A549 (cell line): ENCODE measurements at regions not wholly inside any gene's neighbourhood (a gene's known extent, or its start where the extent isn't known, plus 50 kb on each side); places are given as distances from the start of the nearest gene placed in this dataset.

ENCODE experiments used
- ATAC-seq, 2 experiments: fragments of 200-7000 bp in 1 of 2; fragments of >200 bp in 1 of 2; cut with Nextera tagmentation in 1 of 2; cut with Tn5 transposase in 1 of 2; 3 replicates each; pipeline versions ENCODE4 v1.8.0 to v1.9.1; 2018 to 2020; ENCODE audit warnings: mild to moderate bottlenecking in 1 of 2, moderate library complexity in 1 of 2
- CTCF ChIA-PET: fragments of 300-600 bp; sonication (Branson Sonifier 250); formaldehyde crosslinking; extraction: SDS; loops from one replicate; lab custom pipeline; 2021; ENCODE audit warnings: antibody characterized with exemption, inconsistent platforms; lab: Yijun Ruan, JAX
- POLR2A ChIA-PET: fragments of 350-600 bp; formaldehyde crosslinking; extraction: SDS; loops from one replicate; lab custom pipeline; 2021; ENCODE audit warnings: antibody characterized with exemption, inconsistent platforms; lab: Yijun Ruan, JAX
- DNase-seq, 2 experiments: peaks; one replicate each; pipeline versions ENCODE4 v3.0.0 to v3.0.0-alpha.2; 2011 to 2016; ENCODE audit warnings: low read depth in 1 of 2, low spot score in 1 of 2
- FAIRE-seq: peaks from 2 replicates; lab custom pipeline; 2011; peaks lifted over from hg19 to GRCh38; lab: Jason Lieb, UNC
- H3K27ac ChIP-seq, 2 experiments: fragments of >200 bp; sonication (Bioruptor Twin); formaldehyde crosslinking; 3 replicates each; pipeline ENCODE4 v1.5.1; 2016 to 2017
- H3K4me1 ChIP-seq: fragments of >200 bp; sonication (Bioruptor Twin); formaldehyde crosslinking; 3 replicates; pipeline ENCODE4 v1.6.1; 2016
- H3K4me2 ChIP-seq: fragments of >200 bp; sonication (Bioruptor Twin); formaldehyde crosslinking; 3 replicates; pipeline ENCODE4 v1.6.1; 2016
- H3K4me3 ChIP-seq: fragments of >200 bp; sonication (Bioruptor Twin); formaldehyde crosslinking; 3 replicates; pipeline ENCODE4 v1.5.1; 2016
- H3K9me3 ChIP-seq: fragments of >200 bp; sonication (Bioruptor Twin); formaldehyde crosslinking; 3 replicates; pipeline ENCODE4 v1.6.1; 2016
- BCL3 ChIP-seq: fragments of >200 bp; sonication (Bioruptor Twin); formaldehyde crosslinking; IDR thresholded peaks from 3 replicates; pipeline ENCODE4 v1.6.1; 2016
- BHLHE40 ChIP-seq: IDR thresholded peaks from 2 replicates; pipeline ENCODE4 v1.6.1; 2012; ENCODE audit warnings: low read depth, low read length, inconsistent platforms
- CBX8 ChIP-seq: fragments of 200-600 bp; sonication (generic); IDR thresholded peaks from 2 replicates; pipeline ENCODE4 v1.6.1; 2016
- CEBPB ChIP-seq, 2 experiments: fragments of >200 bp in 1 of 2; sonication (Bioruptor Twin) in 1 of 2; formaldehyde crosslinking in 1 of 2; IDR thresholded peaks; 2 replicates each; pipeline ENCODE4 v1.6.1; 2012 to 2016
- CHD2 ChIP-seq: fragments of 150-350 bp; IDR thresholded peaks from 2 replicates; pipeline ENCODE4 v1.6.1; 2014; ENCODE audit warnings: low read length; ENCODE audit not compliant: partially characterized antibody
- EHF ChIP-seq: fragments of 250-450 bp; sonication (Bioruptor Pico); IDR thresholded peaks from 2 replicates; pipeline ENCODE4 v1.5.0; 2020; ENCODE audit warnings: mild to moderate bottlenecking
- EP300 ChIP-seq, 2 experiments: fragments of >200 bp; sonication (Bioruptor Twin); formaldehyde crosslinking; IDR thresholded peaks; 2 replicates in 1 of 2; 3 replicates in 1 of 2; pipeline ENCODE4 v1.6.1; 2016 to 2017
- FOSB ChIP-seq: fragments of 250-450 bp; sonication (Bioruptor Pico); IDR thresholded peaks from 2 replicates; pipeline ENCODE4 v1.5.0; 2020; ENCODE audit warnings: mild to moderate bottlenecking, moderate library complexity
- FOXS1 ChIP-seq: fragments of 250-450 bp; sonication (Bioruptor Pico); IDR thresholded peaks from 2 replicates; pipeline ENCODE4 v1.5.0; 2020; ENCODE audit warnings: mild to moderate bottlenecking, moderate library complexity
- HES2 ChIP-seq: fragments of >200 bp; sonication (Bioruptor Twin); formaldehyde crosslinking; IDR thresholded peaks from 2 replicates; pipeline ENCODE4 v1.6.1; 2016
- JUN ChIP-seq, 2 experiments: fragments of >200 bp; sonication (Bioruptor Twin); formaldehyde crosslinking; IDR thresholded peaks; 2 replicates in 1 of 2; 3 replicates in 1 of 2; pipeline ENCODE4 v1.6.1; 2016 to 2017
- JUNB ChIP-seq: fragments of >200 bp; sonication (Bioruptor Twin); formaldehyde crosslinking; IDR thresholded peaks from 2 replicates; pipeline ENCODE4 v1.6.1; 2016
- KDM1A ChIP-seq: fragments of 200-600 bp; sonication (generic); IDR thresholded peaks from 2 replicates; pipeline ENCODE4 v1.6.1; 2016; ENCODE audit warnings: low read depth, mild to moderate bottlenecking
- KDM5A ChIP-seq: fragments of 200-600 bp; sonication (generic); IDR thresholded peaks from 2 replicates; pipeline ENCODE4 v1.6.1; 2016; ENCODE audit warnings: antibody characterized with exemption, mild to moderate bottlenecking
- MAX ChIP-seq: IDR thresholded peaks from 2 replicates; pipeline ENCODE4 v1.6.1; 2012
- MAZ ChIP-seq: fragments of 150-350 bp; IDR thresholded peaks from 2 replicates; pipeline ENCODE4 v1.6.1; 2014; ENCODE audit warnings: antibody characterized with exemption, low read depth, low read length, borderline replicate concordance
- MYC ChIP-seq: IDR thresholded peaks from 2 replicates; pipeline ENCODE4 v1.6.1; 2012; ENCODE audit warnings: mild to moderate bottlenecking, inconsistent platforms, low read length, improper control_type of control experiment, borderline replicate concordance
- NR3C1 ChIP-seq: fragments of >200 bp; sonication (Bioruptor Twin); formaldehyde crosslinking; IDR thresholded peaks from 3 replicates; pipeline ENCODE4 v1.6.1; 2017
- POLR2AphosphoS2 ChIP-seq: conservative IDR thresholded peaks from 2 replicates; pipeline ENCODE4 v1.6.1; 2012; ENCODE audit warnings: low read length, improper control_type of control experiment, inconsistent platforms
- RAD21 ChIP-seq, 2 experiments: fragments of >200 bp in 1 of 2; sonication (Bioruptor Twin) in 1 of 2; formaldehyde crosslinking in 1 of 2; IDR thresholded peaks in 1 of 2; conservative IDR thresholded peaks in 1 of 2; 2 replicates in 1 of 2; 3 replicates in 1 of 2; pipeline ENCODE4 v1.6.1; 2012 to 2018; ENCODE audit warnings: inconsistent platforms in 1 of 2
- RARB ChIP-seq: fragments of 250-450 bp; sonication (Bioruptor Pico); IDR thresholded peaks from 2 replicates; pipeline ENCODE4 v1.8.0; 2021; ENCODE audit warnings: mild to moderate bottlenecking, moderate library complexity
- SREBF2 ChIP-seq: fragments of 450-650 bp; IDR thresholded peaks from 2 replicates; pipeline ENCODE4 v1.6.1; 2014; ENCODE audit warnings: mild to moderate bottlenecking, moderate library complexity
- TFCP2L1 ChIP-seq: fragments of 250-450 bp; sonication (Bioruptor Pico); IDR thresholded peaks from 2 replicates; pipeline ENCODE4 v1.5.0; 2021; ENCODE audit warnings: mild to moderate bottlenecking
- ZNF302 ChIP-seq: fragments of 250-450 bp; sonication (Bioruptor Pico); IDR thresholded peaks from 2 replicates; pipeline ENCODE4 v1.9.0; 2021; ENCODE audit warnings: inconsistent platforms, mild to moderate bottlenecking, moderate library complexity
- ZSCAN20 ChIP-seq: fragments of 250-450 bp; sonication (Bioruptor Pico); IDR thresholded peaks from 2 replicates; pipeline ENCODE4 v1.8.0; 2022; ENCODE audit warnings: mild to moderate bottlenecking, moderate library complexity
- WGBS: methylation state at CpG from one replicate; pipeline ENCODE4 v1.1.6; 2017; ENCODE audit errors: missing lambda C conversion rate; 5-methylcytosine and 5-hydroxymethylcytosine counted together
- TF ChIP-seq, protein P1 (sequence below): fragments of 250-450 bp; sonication (Bioruptor Pico); IDR thresholded peaks from 2 replicates; pipeline ENCODE4 v1.5.0; 2020; ENCODE audit warnings: low read depth, mild to moderate bottlenecking, moderate library complexity
- TF ChIP-seq, protein P2 (sequence below): fragments of >200 bp; sonication (Bioruptor Twin); formaldehyde crosslinking; IDR thresholded peaks from 3 replicates; pipeline ENCODE4 v1.5.1; 2016
- TF ChIP-seq, protein P3 (sequence below): IDR thresholded peaks from 2 replicates; pipeline ENCODE4 v1.6.1; 2012; ENCODE audit warnings: low read depth, borderline replicate concordance
- TF ChIP-seq, protein P4 (sequence below): fragments of 250-450 bp; sonication (Bioruptor Pico); IDR thresholded peaks from 2 replicates; pipeline ENCODE4 v1.5.0; 2021; ENCODE audit warnings: mild to moderate bottlenecking, moderate library complexity, borderline replicate concordance
- TF ChIP-seq, protein P5 (sequence below): fragments of 150-350 bp; IDR thresholded peaks from 2 replicates; pipeline ENCODE4 v1.6.1; 2014; ENCODE audit warnings: low read depth, mild to moderate bottlenecking, low read length

GRCh38 chr9:30519166-30519565, 1865.3 kb upstream of the ACO1 start:
- no peaks in the 10 kb centered on the region for H3K9me3 ChIP-seq
- 5% methylated on average over 1 of the region's 1 CpG for WGBS
- ChIA-PET POLR2A (no interaction called here), CTCF (no interaction called here)
- no peak overlapping the region for H3K4me3 ChIP-seq
- ATAC-seq: no peak
- DNase-seq: no peak
- TF ChIP-seq HES2 (no peak), MYC (no peak), NR3C1 (no peak), TFCP2L1 (no peak), FOXS1 (CRISPR knock-in tag) (no peak), KDM5A (no peak), EHF (CRISPR knock-in tag) (no peak), FOSB (CRISPR knock-in tag) (no peak), BCL3 (no peak), CBX8 (no peak), EP300 (IDR thresholded peaks at IDR 0.05) (no peak), JUN (IDR thresholded peaks at IDR 0.05) (no peak), BHLHE40 (no peak), RAD21 (conservative IDR thresholded peaks at IDR 0.05 in 1 of 2, IDR thresholded peaks at IDR 0.05 in 1 of 2) (no peak), MAZ (no peak)
- TF ChIP-seq, protein P1, sequence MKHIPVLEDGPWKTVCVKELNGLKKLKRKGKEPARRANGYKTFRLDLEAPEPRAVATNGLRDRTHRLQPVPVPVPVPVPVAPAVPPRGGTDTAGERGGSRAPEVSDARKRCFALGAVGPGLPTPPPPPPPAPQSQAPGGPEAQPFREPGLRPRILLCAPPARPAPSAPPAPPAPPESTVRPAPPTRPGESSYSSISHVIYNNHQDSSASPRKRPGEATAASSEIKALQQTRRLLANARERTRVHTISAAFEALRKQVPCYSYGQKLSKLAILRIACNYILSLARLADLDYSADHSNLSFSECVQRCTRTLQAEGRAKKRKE (CRISPR knock-in tag): no peak
- TF ChIP-seq, protein P2, sequence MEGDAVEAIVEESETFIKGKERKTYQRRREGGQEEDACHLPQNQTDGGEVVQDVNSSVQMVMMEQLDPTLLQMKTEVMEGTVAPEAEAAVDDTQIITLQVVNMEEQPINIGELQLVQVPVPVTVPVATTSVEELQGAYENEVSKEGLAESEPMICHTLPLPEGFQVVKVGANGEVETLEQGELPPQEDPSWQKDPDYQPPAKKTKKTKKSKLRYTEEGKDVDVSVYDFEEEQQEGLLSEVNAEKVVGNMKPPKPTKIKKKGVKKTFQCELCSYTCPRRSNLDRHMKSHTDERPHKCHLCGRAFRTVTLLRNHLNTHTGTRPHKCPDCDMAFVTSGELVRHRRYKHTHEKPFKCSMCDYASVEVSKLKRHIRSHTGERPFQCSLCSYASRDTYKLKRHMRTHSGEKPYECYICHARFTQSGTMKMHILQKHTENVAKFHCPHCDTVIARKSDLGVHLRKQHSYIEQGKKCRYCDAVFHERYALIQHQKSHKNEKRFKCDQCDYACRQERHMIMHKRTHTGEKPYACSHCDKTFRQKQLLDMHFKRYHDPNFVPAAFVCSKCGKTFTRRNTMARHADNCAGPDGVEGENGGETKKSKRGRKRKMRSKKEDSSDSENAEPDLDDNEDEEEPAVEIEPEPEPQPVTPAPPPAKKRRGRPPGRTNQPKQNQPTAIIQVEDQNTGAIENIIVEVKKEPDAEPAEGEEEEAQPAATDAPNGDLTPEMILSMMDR: no peak
- TF ChIP-seq, protein P3, sequence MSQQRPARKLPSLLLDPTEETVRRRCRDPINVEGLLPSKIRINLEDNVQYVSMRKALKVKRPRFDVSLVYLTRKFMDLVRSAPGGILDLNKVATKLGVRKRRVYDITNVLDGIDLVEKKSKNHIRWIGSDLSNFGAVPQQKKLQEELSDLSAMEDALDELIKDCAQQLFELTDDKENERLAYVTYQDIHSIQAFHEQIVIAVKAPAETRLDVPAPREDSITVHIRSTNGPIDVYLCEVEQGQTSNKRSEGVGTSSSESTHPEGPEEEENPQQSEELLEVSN: no peak
- TF ChIP-seq, protein P4, sequence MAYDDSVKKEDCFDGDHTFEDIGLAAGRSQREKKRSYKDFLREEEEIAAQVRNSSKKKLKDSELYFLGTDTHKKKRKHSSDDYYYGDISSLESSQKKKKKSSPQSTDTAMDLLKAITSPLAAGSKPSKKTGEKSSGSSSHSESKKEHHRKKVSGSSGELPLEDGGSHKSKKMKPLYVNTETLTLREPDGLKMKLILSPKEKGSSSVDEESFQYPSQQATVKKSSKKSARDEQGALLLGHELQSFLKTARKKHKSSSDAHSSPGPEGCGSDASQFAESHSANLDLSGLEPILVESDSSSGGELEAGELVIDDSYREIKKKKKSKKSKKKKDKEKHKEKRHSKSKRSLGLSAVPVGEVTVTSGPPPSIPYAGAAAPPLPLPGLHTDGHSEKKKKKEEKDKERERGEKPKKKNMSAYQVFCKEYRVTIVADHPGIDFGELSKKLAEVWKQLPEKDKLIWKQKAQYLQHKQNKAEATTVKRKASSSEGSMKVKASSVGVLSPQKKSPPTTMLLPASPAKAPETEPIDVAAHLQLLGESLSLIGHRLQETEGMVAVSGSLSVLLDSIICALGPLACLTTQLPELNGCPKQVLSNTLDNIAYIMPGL: no peak
- TF ChIP-seq, protein P5, sequence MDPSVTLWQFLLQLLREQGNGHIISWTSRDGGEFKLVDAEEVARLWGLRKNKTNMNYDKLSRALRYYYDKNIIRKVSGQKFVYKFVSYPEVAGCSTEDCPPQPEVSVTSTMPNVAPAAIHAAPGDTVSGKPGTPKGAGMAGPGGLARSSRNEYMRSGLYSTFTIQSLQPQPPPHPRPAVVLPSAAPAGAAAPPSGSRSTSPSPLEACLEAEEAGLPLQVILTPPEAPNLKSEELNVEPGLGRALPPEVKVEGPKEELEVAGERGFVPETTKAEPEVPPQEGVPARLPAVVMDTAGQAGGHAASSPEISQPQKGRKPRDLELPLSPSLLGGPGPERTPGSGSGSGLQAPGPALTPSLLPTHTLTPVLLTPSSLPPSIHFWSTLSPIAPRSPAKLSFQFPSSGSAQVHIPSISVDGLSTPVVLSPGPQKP: no peak
- TF ChIP-seq, all 56 proteins: peak for 0
- no peak for FAIRE-seq
- Histone ChIP-seq H3K4me1 (no peaks in the 10 kb centered on the region), H3K27ac (no peak overlapping the region), H3K4me2 (no peak overlapping the region)

- H3K27ac ChIP-seq: no peak overlapping the region
- FAIRE-seq (no peak), ATAC-seq (no peak), DNase-seq (no peak)
- ChIA-PET CTCF (no interaction called here), POLR2A (no interaction called here)
- no peaks in the 10 kb centered on the region for H3K4me1 ChIP-seq
- WGBS: 5% methylated on average over 2 of the region's 2 CpGs
- no peaks in the 10 kb centered on the region for H3K9me3 ChIP-seq
- no peak overlapping the region for H3K4me3 ChIP-seq
- H3K4me2 ChIP-seq: no peak overlapping the region
- TF ChIP-seq NR3C1: no peak
- no peak for TF ChIP-seq CHD2
- TF ChIP-seq MAZ: no peak
- TF ChIP-seq SREBF2: no peak
- TF ChIP-seq BCL3: no peak
- no peak for TF ChIP-seq JUN (IDR thresholded peaks at IDR 0.05)
- no peak for TF ChIP-seq JUNB
- TF ChIP-seq MAX: no peak
- no peak for TF ChIP-seq RAD21 (conservative IDR thresholded peaks at IDR 0.05 in 1 of 2, IDR thresholded peaks at IDR 0.05 in 1 of 2)
- no peak for TF ChIP-seq KDM5A
- no peak for TF ChIP-seq FOXS1 (CRISPR knock-in tag)
- no peak for TF ChIP-seq RARB (CRISPR knock-in tag)
- no peak for TF ChIP-seq KDM1A
- TF ChIP-seq ZSCAN20 (CRISPR knock-in tag): no peak
- TF ChIP-seq EHF (CRISPR knock-in tag): no peak
- TF ChIP-seq POLR2AphosphoS2: no peak
- TF ChIP-seq ZNF302 (CRISPR knock-in tag): no peak
- no peak for TF ChIP-seq CEBPB (IDR thresholded peaks at IDR 0.05)
Measured at GRCh38 chr9:30519756-30520155, 1864.7 kb upstream of the ACO1 start.
